Neural cell (in vitro differentiated cells): ENCODE measurements at regions not wholly inside any gene's neighbourhood (a gene's known extent, or its start where the extent isn't known, plus 50 kb on each side); places are given as distances from the start of the nearest gene placed in this dataset.

Source experiments
- EP300 ChIP-seq: fragments of 450-650 bp; conservative IDR thresholded peaks from 2 replicates; pipeline ENCODE4 v1.6.1; 2014; ENCODE audit warnings: antibody characterized with exemption, mild to moderate bottlenecking, moderate library complexity; ENCODE audit not compliant: poor library complexity, severe bottlenecking
- EZH2 ChIP-seq: fragments of 200-600, 300-800 bp; shearing (Covaris generic), sonication (generic); IDR thresholded peaks from 2 replicates; pipeline ENCODE4 v1.6.1; 2014; ENCODE audit warnings: antibody characterized with exemption, low read length, borderline replicate concordance, mild to moderate bottlenecking; ENCODE audit not compliant: insufficient read depth, poor library complexity, severe bottlenecking
- MXI1 ChIP-seq: fragments of 450-650 bp; conservative IDR thresholded peaks from 2 replicates; pipeline ENCODE4 v1.6.1; 2014; ENCODE audit warnings: antibody characterized with exemption, mild to moderate bottlenecking; ENCODE audit not compliant: poor library complexity, severe bottlenecking
- POLR2AphosphoS5 ChIP-seq: IDR thresholded peaks from 2 replicates; pipeline ENCODE4 v1.6.1; 2012
- RAD21 ChIP-seq: fragments of 450-650 bp; conservative IDR thresholded peaks from 2 replicates; pipeline ENCODE4 v1.6.1; 2014; ENCODE audit warnings: antibody characterized with exemption, mild to moderate bottlenecking, moderate library complexity
- SMC3 ChIP-seq: fragments of 450-650 bp; conservative IDR thresholded peaks from 2 replicates; pipeline ENCODE4 v1.6.1; 2014; ENCODE audit warnings: antibody characterized with exemption, mild to moderate bottlenecking, moderate library complexity; ENCODE audit not compliant: poor library complexity
- TAF1 ChIP-seq: IDR thresholded peaks from 2 replicates; pipeline ENCODE4 v1.6.1; 2012; ENCODE audit warnings: low read depth
- TF ChIP-seq, protein P1 (sequence below): fragments of 450-650 bp; IDR thresholded peaks from 2 replicates; pipeline ENCODE4 v1.5.1; 2014; ENCODE audit warnings: antibody characterized with exemption, mild to moderate bottlenecking, moderate library complexity; ENCODE audit not compliant: poor library complexity, severe bottlenecking
- TF ChIP-seq, protein P2 (sequence below): IDR thresholded peaks from 2 replicates; pipeline ENCODE4 v1.6.1; 2012; ENCODE audit warnings: borderline replicate concordance

DNA sequence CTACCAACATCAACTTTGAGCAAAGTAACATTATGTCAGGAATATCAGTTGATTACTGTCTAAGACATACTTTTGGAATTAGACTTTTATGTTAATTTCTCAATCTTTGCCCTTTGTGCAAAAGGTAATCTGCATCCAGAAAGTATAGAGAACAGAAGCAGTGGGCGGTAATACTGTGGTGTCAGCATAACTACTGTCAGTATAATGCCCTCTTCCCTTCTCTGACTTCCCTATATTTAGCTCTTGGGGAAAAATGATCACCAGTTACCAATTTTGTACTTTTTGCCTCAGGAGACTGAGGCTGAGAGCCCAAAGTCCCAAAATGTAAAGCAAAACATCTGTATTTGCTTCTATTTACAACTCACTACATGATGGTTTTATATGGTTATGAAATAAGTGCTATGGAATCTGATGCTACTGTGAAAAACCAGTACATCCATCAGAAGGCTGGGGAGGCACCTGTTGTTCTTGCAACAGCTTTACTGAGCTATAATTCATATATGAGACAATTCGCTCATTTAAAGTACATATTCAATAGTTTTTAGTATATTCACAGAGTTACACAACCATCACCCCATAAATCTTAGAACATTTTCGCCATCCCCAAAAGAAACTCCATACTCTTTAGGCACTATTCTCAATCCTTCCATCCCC lies 51.3 kb upstream of the CD302 start:
- TF ChIP-seq EZH2 (no peak), RAD21 (no peak), POLR2AphosphoS5 (no peak), EP300 (no peak), MXI1 (no peak), SMC3 (no peak), TAF1 (no peak)
- TF ChIP-seq, protein P1, sequence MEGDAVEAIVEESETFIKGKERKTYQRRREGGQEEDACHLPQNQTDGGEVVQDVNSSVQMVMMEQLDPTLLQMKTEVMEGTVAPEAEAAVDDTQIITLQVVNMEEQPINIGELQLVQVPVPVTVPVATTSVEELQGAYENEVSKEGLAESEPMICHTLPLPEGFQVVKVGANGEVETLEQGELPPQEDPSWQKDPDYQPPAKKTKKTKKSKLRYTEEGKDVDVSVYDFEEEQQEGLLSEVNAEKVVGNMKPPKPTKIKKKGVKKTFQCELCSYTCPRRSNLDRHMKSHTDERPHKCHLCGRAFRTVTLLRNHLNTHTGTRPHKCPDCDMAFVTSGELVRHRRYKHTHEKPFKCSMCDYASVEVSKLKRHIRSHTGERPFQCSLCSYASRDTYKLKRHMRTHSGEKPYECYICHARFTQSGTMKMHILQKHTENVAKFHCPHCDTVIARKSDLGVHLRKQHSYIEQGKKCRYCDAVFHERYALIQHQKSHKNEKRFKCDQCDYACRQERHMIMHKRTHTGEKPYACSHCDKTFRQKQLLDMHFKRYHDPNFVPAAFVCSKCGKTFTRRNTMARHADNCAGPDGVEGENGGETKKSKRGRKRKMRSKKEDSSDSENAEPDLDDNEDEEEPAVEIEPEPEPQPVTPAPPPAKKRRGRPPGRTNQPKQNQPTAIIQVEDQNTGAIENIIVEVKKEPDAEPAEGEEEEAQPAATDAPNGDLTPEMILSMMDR: no peak
- TF ChIP-seq, protein P2, sequence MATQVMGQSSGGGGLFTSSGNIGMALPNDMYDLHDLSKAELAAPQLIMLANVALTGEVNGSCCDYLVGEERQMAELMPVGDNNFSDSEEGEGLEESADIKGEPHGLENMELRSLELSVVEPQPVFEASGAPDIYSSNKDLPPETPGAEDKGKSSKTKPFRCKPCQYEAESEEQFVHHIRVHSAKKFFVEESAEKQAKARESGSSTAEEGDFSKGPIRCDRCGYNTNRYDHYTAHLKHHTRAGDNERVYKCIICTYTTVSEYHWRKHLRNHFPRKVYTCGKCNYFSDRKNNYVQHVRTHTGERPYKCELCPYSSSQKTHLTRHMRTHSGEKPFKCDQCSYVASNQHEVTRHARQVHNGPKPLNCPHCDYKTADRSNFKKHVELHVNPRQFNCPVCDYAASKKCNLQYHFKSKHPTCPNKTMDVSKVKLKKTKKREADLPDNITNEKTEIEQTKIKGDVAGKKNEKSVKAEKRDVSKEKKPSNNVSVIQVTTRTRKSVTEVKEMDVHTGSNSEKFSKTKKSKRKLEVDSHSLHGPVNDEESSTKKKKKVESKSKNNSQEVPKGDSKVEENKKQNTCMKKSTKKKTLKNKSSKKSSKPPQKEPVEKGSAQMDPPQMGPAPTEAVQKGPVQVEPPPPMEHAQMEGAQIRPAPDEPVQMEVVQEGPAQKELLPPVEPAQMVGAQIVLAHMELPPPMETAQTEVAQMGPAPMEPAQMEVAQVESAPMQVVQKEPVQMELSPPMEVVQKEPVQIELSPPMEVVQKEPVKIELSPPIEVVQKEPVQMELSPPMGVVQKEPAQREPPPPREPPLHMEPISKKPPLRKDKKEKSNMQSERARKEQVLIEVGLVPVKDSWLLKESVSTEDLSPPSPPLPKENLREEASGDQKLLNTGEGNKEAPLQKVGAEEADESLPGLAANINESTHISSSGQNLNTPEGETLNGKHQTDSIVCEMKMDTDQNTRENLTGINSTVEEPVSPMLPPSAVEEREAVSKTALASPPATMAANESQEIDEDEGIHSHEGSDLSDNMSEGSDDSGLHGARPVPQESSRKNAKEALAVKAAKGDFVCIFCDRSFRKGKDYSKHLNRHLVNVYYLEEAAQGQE: no peak
